Smooth muscle cell (in vitro differentiated cells): ENCODE measurements at regions not wholly inside any gene's neighbourhood (a gene's known extent, or its start where the extent isn't known, plus 50 kb on each side); places are given as distances from the start of the nearest gene placed in this dataset.
"Not testable (repeated sequence)": the region's sequence is repeated elsewhere in the genome, so short reads cannot be mapped to it uniquely, and the experiment has no call there.

Source experiments
- DNase-seq: peaks from one replicate; lab custom pipeline; 2025; ENCODE audit not compliant: unreplicated experiment; lab: John Stamatoyannopoulos, UW
- H2AFZ ChIP-seq: fragments of 200-600 bp; sonication (generic); 2 replicates; pipeline ENCODE4 v1.6.0; 2016; ENCODE audit warnings: antibody characterized with exemption, low read depth, mild to moderate bottlenecking
- H3F3A ChIP-seq: fragments of 200-600 bp; sonication (generic); 2 replicates; pipeline ENCODE4 v1.6.0; 2017; ENCODE audit warnings: antibody characterized with exemption, low read depth
- H3K27ac ChIP-seq: fragments of 200-600 bp; sonication (generic); 2 replicates; pipeline ENCODE4 v1.5.1; 2016; ENCODE audit warnings: low read depth, mild to moderate bottlenecking
- H3K27me3 ChIP-seq: fragments of 200-600 bp; sonication (generic); 2 replicates; pipeline ENCODE4 v1.6.1; 2016; ENCODE audit warnings: low read depth, mild to moderate bottlenecking
- H3K36me3 ChIP-seq: fragments of 200-600 bp; sonication (generic); 2 replicates; pipeline ENCODE4 v1.5.1; 2016; ENCODE audit warnings: low read depth
- H3K4me1 ChIP-seq: fragments of 200-600 bp; sonication (generic); 2 replicates; pipeline ENCODE4 v1.5.1; 2016; ENCODE audit warnings: low read depth
- H3K4me2 ChIP-seq: fragments of 200-600 bp; sonication (generic); 2 replicates; pipeline ENCODE4 v1.6.0; 2016; ENCODE audit warnings: mild to moderate bottlenecking
- H3K4me3 ChIP-seq: fragments of 200-600 bp; sonication (generic); 2 replicates; pipeline ENCODE4 v1.5.1; 2016; ENCODE audit warnings: mild to moderate bottlenecking
- H3K79me2 ChIP-seq: fragments of 200-600 bp; sonication (generic); 2 replicates; pipeline ENCODE4 v1.6.0; 2016; ENCODE audit warnings: low read depth, mild to moderate bottlenecking
- H3K9ac ChIP-seq: fragments of 200-600 bp; sonication (generic); 2 replicates; pipeline ENCODE4 v1.6.0; 2016; ENCODE audit warnings: low read depth
- H3K9me3 ChIP-seq: fragments of 200-600 bp; sonication (generic); replicated peaks from 2 replicates; pipeline ENCODE4 v1.5.1; 2016; ENCODE audit warnings: low read depth
- H4K20me1 ChIP-seq: fragments of 200-600 bp; sonication (generic); 2 replicates; pipeline ENCODE4 v1.6.0; 2016; ENCODE audit warnings: low read depth
- WGBS: methylation state at CpG from one replicate; pipeline ENCODE4 v1.1.7; 2016; ENCODE audit warnings: low lambda C conversion rate; 5-methylcytosine and 5-hydroxymethylcytosine counted together
- TF ChIP-seq, protein P1 (sequence below): fragments of 200-600 bp; sonication (generic); IDR thresholded peaks from 2 replicates; pipeline ENCODE4 v1.5.1; 2017; ENCODE audit warnings: borderline replicate concordance, mild to moderate bottlenecking, antibody characterized with exemption; ENCODE audit not compliant: insufficient read depth, poor library complexity, severe bottlenecking

DNA sequence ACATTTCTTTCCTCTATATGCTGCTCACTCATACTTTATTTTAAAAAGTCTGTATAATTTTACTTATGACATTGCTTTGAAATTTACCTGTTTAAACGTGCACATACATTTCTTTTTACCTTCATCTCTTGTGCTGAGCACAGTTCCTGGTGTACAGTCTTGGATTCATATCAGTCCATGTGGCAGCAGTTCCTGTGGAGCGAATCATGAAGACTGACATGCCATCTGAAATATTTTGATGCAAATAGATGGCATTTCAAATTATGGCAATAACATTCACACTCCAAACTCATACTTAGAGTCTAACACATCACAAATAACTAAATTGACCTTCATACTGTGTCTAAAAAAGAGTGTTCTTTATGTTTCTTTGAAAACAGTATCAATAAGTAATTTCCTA is 90.3 kb upstream of the CDH2 start:
- TF ChIP-seq, protein P1, sequence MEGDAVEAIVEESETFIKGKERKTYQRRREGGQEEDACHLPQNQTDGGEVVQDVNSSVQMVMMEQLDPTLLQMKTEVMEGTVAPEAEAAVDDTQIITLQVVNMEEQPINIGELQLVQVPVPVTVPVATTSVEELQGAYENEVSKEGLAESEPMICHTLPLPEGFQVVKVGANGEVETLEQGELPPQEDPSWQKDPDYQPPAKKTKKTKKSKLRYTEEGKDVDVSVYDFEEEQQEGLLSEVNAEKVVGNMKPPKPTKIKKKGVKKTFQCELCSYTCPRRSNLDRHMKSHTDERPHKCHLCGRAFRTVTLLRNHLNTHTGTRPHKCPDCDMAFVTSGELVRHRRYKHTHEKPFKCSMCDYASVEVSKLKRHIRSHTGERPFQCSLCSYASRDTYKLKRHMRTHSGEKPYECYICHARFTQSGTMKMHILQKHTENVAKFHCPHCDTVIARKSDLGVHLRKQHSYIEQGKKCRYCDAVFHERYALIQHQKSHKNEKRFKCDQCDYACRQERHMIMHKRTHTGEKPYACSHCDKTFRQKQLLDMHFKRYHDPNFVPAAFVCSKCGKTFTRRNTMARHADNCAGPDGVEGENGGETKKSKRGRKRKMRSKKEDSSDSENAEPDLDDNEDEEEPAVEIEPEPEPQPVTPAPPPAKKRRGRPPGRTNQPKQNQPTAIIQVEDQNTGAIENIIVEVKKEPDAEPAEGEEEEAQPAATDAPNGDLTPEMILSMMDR, result no peak
- 85% methylated on average over 2 of the region's 2 CpGs for WGBS
- no peak for DNase-seq

DNA sequence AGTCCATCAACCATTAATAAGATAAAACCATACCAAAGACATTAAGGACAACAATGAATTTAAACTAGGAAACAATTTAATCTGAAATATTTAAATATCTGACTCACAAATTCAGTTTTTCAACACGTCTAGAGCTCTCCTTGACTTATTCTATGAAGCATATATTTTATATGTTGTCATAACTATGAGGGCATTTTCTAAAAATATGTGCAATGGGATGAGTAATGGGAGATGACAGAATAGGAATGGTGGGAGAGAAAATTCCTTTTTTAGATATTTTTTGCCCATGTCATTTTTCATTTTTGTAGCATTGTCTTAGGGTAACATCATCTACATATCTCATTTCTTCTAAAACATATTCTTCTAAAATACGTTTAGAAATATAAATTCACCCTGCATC is 79.2 kb upstream of the CDH2 start:
- H3K36me3 ChIP-seq, result no peaks in the 10 kb centered on the region
- no peaks in the 10 kb centered on the region for H3K4me1 ChIP-seq
- H3K4me3 ChIP-seq, result no peak overlapping the region
- H3K79me2 ChIP-seq, result no peaks in the 10 kb centered on the region
- 78% methylated on average over 2 of the region's 2 CpGs for WGBS
- no peak overlapping the region for H2AFZ ChIP-seq
- no peak overlapping the region for H3K9ac ChIP-seq
- no peaks in the 10 kb centered on the region for H3F3A ChIP-seq
- TF ChIP-seq, protein P1, result no peak
- no peaks in the 10 kb centered on the region for H4K20me1 ChIP-seq
- no peak overlapping the region for H3K27ac ChIP-seq
- no peaks in the 10 kb centered on the region for H3K9me3 ChIP-seq
- no peaks in the 10 kb centered on the region for H3K27me3 ChIP-seq
- no peak overlapping the region for H3K4me2 ChIP-seq
- DNase-seq, result no peak

More for the DNA sequence above, 90.3 kb upstream of the CDH2 start:
- Histone ChIP-seq H3K27me3 (no peaks in the 10 kb centered on the region), H3K4me1 (no peaks in the 10 kb centered on the region), H3K9ac (no peak overlapping the region), H2AFZ (no peak overlapping the region), H3K36me3 (no peaks in the 10 kb centered on the region), H3K4me3 (no peak overlapping the region), H3K79me2 (no peaks in the 10 kb centered on the region), H3K27ac (no peak overlapping the region), H3K9me3 (no peaks in the 10 kb centered on the region), H4K20me1 (no peaks in the 10 kb centered on the region), H3F3A (no peaks in the 10 kb centered on the region), H3K4me2 (no peak overlapping the region)

DNA sequence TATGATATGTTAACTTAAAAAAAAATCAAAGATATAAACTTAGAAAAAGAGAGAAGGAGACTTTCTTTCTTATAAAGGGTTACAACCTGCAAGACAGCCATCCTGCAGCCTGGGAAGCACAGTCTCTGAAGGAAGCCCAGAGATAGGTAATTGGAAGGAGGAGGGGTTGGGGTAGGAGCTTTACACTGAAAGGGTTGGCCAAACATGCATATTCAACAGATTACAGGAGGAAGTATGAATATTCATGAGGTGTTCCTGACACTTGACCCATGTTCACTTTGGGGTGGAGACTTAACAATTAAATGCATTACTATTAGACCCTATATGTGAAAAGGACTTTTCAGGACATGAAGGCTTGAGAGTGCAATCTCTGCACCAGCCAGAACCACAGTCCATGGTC is 71.7 kb upstream of the CDH2 start:
- no peaks in the 10 kb centered on the region for H3F3A ChIP-seq
- TF ChIP-seq, protein P1, result no peak
- H2AFZ ChIP-seq, result no peak overlapping the region
- H3K4me3 ChIP-seq, result no peak overlapping the region
- H3K27me3 ChIP-seq, result no peaks in the 10 kb centered on the region
- no peak overlapping the region for H3K4me2 ChIP-seq
- no peaks in the 10 kb centered on the region for H3K9me3 ChIP-seq
- no peak overlapping the region for H3K9ac ChIP-seq
- DNase-seq, result no peak
- H3K36me3 ChIP-seq, result no peaks in the 10 kb centered on the region
- no peaks in the 10 kb centered on the region for H4K20me1 ChIP-seq
- H3K4me1 ChIP-seq, result no peaks in the 10 kb centered on the region
- H3K79me2 ChIP-seq, result no peaks in the 10 kb centered on the region
- H3K27ac ChIP-seq, result no peak overlapping the region

DNA sequence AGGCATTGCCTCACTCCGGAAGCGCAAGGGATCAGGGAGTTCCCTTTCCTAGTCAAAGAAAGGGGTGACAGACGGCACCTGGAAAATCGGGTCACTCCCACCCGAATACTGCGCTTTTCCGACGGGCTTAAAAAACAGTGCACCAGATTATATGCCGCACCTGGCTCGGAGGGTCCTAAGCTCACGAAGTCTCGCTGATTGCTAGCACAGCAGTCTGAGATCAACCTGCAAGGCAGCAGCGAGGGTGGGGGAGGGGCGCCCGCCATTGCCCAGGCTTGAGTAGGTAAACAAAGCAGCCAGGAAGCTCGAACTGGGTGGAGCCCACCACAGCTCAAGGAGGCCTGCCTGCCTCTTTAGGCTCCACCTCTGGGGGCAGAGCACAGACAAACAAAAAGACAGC is 63.7 kb upstream of the CDH2 start:
- WGBS, result 56% methylated on average over 16 of the region's 16 CpGs
- not testable (repeated sequence) for H3K27me3 ChIP-seq, H3K4me2 ChIP-seq, H3K4me3 ChIP-seq, H4K20me1 ChIP-seq, H3K27ac ChIP-seq, H3K36me3 ChIP-seq, H3F3A ChIP-seq, H2AFZ ChIP-seq, H3K9me3 ChIP-seq, H3K4me1 ChIP-seq, H3K9ac ChIP-seq, DNase-seq, H3K79me2 ChIP-seq
